Hepatocyte (in vitro differentiated cells): ENCODE measurements at regions not wholly inside any gene's neighbourhood (a gene's known extent, or its start where the extent isn't known, plus 50 kb on each side); places are given as distances from the start of the nearest gene placed in this dataset.

ENCODE experiments used
- CTCF ChIP-seq: fragments of 200-600 bp; sonication (generic); IDR thresholded peaks from 2 replicates; pipeline ENCODE4 v1.5.1; 2016; ENCODE audit warnings: antibody characterized with exemption, mild to moderate bottlenecking; ENCODE audit not compliant: poor library complexity
- EZH2 ChIP-seq: fragments of 200-600 bp; sonication (generic); IDR thresholded peaks from 2 replicates; pipeline ENCODE4 v1.6.1; 2016; ENCODE audit warnings: antibody characterized with exemption, mild to moderate bottlenecking, borderline replicate concordance
- EZH2phosphoT487 ChIP-seq: fragments of 200-600 bp; sonication (generic); IDR thresholded peaks from one replicate; pipeline ENCODE4 v1.6.1; 2018; ENCODE audit warnings: antibody characterized with exemption, mild to moderate bottlenecking, low read depth, moderate library complexity; ENCODE audit not compliant: unreplicated experiment, severe bottlenecking

DNA sequence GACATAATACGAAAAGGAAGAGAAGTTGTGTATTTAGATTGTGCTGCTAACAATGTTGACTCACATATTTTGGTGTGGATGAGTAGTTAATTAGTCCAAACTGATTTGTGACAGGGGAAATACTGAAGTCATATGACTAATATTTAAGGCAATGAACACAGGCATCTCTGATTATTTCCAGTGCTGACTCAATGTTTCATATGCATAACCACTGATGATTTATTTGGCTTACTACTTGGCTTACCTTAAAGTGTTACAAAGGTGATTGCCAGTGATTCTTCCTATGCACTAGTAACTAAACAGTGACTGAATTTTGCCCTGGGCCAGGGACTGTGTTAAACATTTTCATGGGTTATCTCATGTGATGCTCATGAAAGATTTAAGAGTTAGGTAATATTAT is 722.6 kb downstream of the METTL4 start:
- TF ChIP-seq CTCF: no peak
- TF ChIP-seq EZH2: no peak
- TF ChIP-seq EZH2phosphoT487: no peak
